ENCODE measurements at regions not wholly inside any gene's neighbourhood (a gene's known extent, or its start where the extent isn't known, plus 50 kb on each side); places are given as distances from the start of the nearest gene placed in this dataset.

DNA sequence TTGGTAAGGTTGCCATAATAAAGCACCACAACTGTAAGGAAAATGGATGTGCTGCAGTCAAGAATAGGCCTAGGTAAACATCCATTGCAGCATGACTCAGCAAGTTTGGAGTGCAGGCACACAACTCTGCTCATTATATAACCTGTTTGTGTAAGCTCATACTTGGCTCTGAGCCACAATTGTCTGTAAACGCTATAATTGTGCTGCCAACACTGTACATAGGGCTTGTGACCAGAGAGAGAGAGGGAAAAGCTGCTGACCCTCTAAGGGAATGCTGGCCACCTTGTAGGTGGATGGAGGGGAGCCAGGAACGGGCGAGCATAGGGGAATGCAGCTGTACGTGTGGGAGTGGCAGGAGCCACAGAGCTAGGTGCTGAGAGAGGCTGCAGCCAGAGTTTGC, 2186.5 kb upstream of the ACO1 start:
- H3K4me3 ChIP-seq (ENCODE audit: low read depth, low read length, poor library complexity, severe bottlenecking) = no peak overlapping the region
- H2AFZ ChIP-seq (ENCODE audit: low read length) = no peak overlapping the region
- no peaks in the 10 kb centered on the region for H3K9me3 ChIP-seq (ENCODE audit: low read length)
- H3K79me2 ChIP-seq (ENCODE audit: insufficient read depth, low read length) = no peaks in the 10 kb centered on the region
- H3K4me1 ChIP-seq (ENCODE audit: insufficient read depth, low read length, severe bottlenecking) = no peaks in the 10 kb centered on the region
- H3K36me3 ChIP-seq (ENCODE audit: insufficient read depth, low read length) = no peaks in the 10 kb centered on the region
- H3F3A ChIP-seq (ENCODE audit: insufficient read depth, low read length) = no peaks in the 10 kb centered on the region
- H3K9me2 ChIP-seq (ENCODE audit: low read depth, low read length) = no peaks in the 10 kb centered on the region
- TF ChIP-seq, protein P1, sequence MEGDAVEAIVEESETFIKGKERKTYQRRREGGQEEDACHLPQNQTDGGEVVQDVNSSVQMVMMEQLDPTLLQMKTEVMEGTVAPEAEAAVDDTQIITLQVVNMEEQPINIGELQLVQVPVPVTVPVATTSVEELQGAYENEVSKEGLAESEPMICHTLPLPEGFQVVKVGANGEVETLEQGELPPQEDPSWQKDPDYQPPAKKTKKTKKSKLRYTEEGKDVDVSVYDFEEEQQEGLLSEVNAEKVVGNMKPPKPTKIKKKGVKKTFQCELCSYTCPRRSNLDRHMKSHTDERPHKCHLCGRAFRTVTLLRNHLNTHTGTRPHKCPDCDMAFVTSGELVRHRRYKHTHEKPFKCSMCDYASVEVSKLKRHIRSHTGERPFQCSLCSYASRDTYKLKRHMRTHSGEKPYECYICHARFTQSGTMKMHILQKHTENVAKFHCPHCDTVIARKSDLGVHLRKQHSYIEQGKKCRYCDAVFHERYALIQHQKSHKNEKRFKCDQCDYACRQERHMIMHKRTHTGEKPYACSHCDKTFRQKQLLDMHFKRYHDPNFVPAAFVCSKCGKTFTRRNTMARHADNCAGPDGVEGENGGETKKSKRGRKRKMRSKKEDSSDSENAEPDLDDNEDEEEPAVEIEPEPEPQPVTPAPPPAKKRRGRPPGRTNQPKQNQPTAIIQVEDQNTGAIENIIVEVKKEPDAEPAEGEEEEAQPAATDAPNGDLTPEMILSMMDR (IDR thresholded peaks at IDR 0.05; ENCODE audit: low read length) = no peak
- no peak for TF ChIP-seq EZH2 (IDR thresholded peaks at IDR 0.05; ENCODE audit: borderline replicate concordance, low read length)
- H3K4me2 ChIP-seq (ENCODE audit: low read length) = no peak overlapping the region
- no peaks in the 10 kb centered on the region for H3K27me3 ChIP-seq (ENCODE audit: insufficient read depth, low read length)
- H3K27ac ChIP-seq (ENCODE audit: low read depth, low read length, poor library complexity, severe bottlenecking) = no peak overlapping the region
- H3K9ac ChIP-seq (ENCODE audit: low read length) = no peak overlapping the region
- no peaks in the 10 kb centered on the region for H4K20me1 ChIP-seq (ENCODE audit: insufficient read depth, low read length)

DNA sequence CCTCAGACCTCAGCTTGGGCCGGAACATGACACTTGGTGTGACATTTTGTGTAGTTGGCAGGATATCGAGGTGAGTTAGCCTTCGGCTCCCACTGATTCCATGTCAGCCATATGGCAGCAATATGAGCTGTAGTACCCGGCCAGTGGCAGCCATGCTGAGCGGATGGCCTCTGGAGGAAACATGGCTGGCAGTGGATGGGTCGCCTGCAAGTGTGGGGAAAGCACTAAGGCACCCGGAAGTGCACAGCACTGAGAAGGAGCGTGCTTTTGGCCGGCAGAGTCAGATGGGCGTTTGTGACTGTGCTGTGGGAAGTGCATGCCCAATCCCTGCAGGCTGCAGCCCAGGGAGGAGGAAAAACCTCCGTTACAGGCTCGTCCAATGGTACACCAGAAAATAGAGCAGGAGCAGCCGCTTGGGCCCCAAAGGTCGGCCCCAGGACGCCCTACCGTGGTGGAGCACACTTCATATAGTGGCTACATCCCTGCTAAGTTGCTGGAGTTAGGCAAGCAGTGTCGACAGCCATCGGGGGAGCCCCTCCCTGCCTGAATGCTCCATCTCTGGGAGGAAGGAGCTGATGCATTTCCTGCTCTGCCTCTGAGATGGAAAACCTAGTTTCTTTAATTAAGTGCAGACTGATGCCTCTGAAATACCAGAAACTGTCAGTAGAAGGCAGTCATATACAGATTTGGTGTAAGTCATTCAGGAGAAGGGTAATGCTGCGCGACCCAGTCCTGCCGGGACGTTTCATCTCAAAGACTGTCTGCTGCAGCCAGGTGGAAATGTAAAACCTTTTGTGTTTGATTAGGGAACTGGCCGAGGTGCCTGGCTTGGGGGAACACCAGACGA, 2185.8 kb upstream of the ACO1 start:
- Histone ChIP-seq H3K4me2 (ENCODE audit: low read length) (no peak overlapping the region), H3K9me3 (ENCODE audit: low read length) (no peaks in the 10 kb centered on the region), H4K20me1 (ENCODE audit: insufficient read depth, low read length) (no peaks in the 10 kb centered on the region), H2AFZ (ENCODE audit: low read length) (no peak overlapping the region), H3K79me2 (ENCODE audit: insufficient read depth, low read length) (no peaks in the 10 kb centered on the region), H3K9me2 (ENCODE audit: low read depth, low read length) (no peaks in the 10 kb centered on the region), H3K36me3 (ENCODE audit: insufficient read depth, low read length) (no peaks in the 10 kb centered on the region), H3K9ac (ENCODE audit: low read length) (no peak overlapping the region), H3F3A (ENCODE audit: insufficient read depth, low read length) (no peaks in the 10 kb centered on the region), H3K27me3 (ENCODE audit: insufficient read depth, low read length) (no peaks in the 10 kb centered on the region), H3K4me3 (ENCODE audit: low read depth, low read length, poor library complexity, severe bottlenecking) (no peak overlapping the region), H3K27ac (ENCODE audit: low read depth, low read length, poor library complexity, severe bottlenecking) (no peak overlapping the region), H3K4me1 (ENCODE audit: insufficient read depth, low read length, severe bottlenecking) (no peaks in the 10 kb centered on the region)
- TF ChIP-seq EZH2 (IDR thresholded peaks at IDR 0.05; ENCODE audit: borderline replicate concordance, low read length) = no peak
- TF ChIP-seq, protein P1 (IDR thresholded peaks at IDR 0.05; ENCODE audit: low read length) = no peak

DNA sequence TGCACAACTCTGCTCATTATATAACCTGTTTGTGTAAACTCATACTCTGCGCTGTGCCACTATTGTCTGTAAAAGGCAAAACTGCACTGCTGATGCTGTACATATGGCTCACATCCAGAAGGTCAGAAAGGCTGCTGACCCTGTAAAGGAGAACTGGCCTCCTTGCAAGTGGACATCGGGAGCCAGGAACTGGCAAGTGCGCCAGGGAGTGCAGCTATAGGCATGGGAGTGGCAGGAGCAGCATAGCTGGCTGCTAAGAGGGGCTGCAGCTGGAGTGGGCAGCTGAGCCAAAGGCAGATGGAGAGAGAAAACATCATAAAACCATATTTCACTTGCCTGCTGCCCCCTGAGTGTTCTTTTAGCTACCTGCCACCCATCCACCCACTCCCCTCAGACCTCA, 2183.4 kb upstream of the ACO1 start:
- H3K9me3 ChIP-seq (ENCODE audit: low read length) = no peaks in the 10 kb centered on the region
- H3K4me3 ChIP-seq (ENCODE audit: low read depth, low read length, poor library complexity, severe bottlenecking) = no peak overlapping the region
- H3K79me2 ChIP-seq (ENCODE audit: insufficient read depth, low read length) = no peaks in the 10 kb centered on the region
- no peak overlapping the region for H3K4me2 ChIP-seq (ENCODE audit: low read length)
- no peak overlapping the region for H3K27ac ChIP-seq (ENCODE audit: low read depth, low read length, poor library complexity, severe bottlenecking)
- H3K27me3 ChIP-seq (ENCODE audit: insufficient read depth, low read length) = no peaks in the 10 kb centered on the region
- no peaks in the 10 kb centered on the region for H3K36me3 ChIP-seq (ENCODE audit: insufficient read depth, low read length)
- no peaks in the 10 kb centered on the region for H4K20me1 ChIP-seq (ENCODE audit: insufficient read depth, low read length)
- no peaks in the 10 kb centered on the region for H3K4me1 ChIP-seq (ENCODE audit: insufficient read depth, low read length, severe bottlenecking)
- H3K9ac ChIP-seq (ENCODE audit: low read length) = no peak overlapping the region
- no peak overlapping the region for H2AFZ ChIP-seq (ENCODE audit: low read length)
- TF ChIP-seq, protein P1 (IDR thresholded peaks at IDR 0.05; ENCODE audit: low read length) = no peak
- TF ChIP-seq EZH2 (IDR thresholded peaks at IDR 0.05; ENCODE audit: borderline replicate concordance, low read length) = no peak
- no peaks in the 10 kb centered on the region for H3K9me2 ChIP-seq (ENCODE audit: low read depth, low read length)
- H3F3A ChIP-seq (ENCODE audit: insufficient read depth, low read length) = no peaks in the 10 kb centered on the region
